ENCODE measurements at regions not wholly inside any gene's neighbourhood (a gene's known extent, or its start where the extent isn't known, plus 50 kb on each side); places are given as distances from the start of the nearest gene placed in this dataset.

- FAIRE-seq: no peak
- no peak for TF ChIP-seq CTCF (IDR thresholded peaks at IDR 0.05; ENCODE audit: insufficient read depth, low read length, severe bottlenecking)
Measured at GRCh38 chr6:167537816-167538215, 212.9 kb downstream of the TTLL2 start.

GRCh38 chr6:167538746-167539145 lies 213.9 kb downstream of the TTLL2 start:
- no peak for FAIRE-seq
- no peak overlapping the region for H3K4me3 ChIP-seq (ENCODE audit: low read depth, low read length)
- H3K27me3 ChIP-seq (ENCODE audit: control insufficient read depth, insufficient read depth, low read length): no peaks in the 10 kb centered on the region

More at GRCh38 chr6:167537816-167538215, 212.9 kb downstream of the TTLL2 start:
- H3K27me3 ChIP-seq (ENCODE audit: control insufficient read depth, insufficient read depth, low read length): no peaks in the 10 kb centered on the region
- H3K4me3 ChIP-seq (ENCODE audit: low read depth, low read length): no peak overlapping the region
- no peaks in the 10 kb centered on the region for H3K36me3 ChIP-seq (ENCODE audit: control insufficient read depth, insufficient read depth, low read length)
- DNase-seq (ENCODE audit: low read depth): no peak

GRCh38 chr6:167540796-167541195 lies 215.9 kb downstream of the TTLL2 start:
- DNase-seq (ENCODE audit: low read depth) (no peak), FAIRE-seq (no peak)
- no peak for TF ChIP-seq CTCF (IDR thresholded peaks at IDR 0.05; ENCODE audit: insufficient read depth, low read length, severe bottlenecking)
- Histone ChIP-seq H3K36me3 (ENCODE audit: control insufficient read depth, insufficient read depth, low read length) (no peaks in the 10 kb centered on the region), H3K4me3 (ENCODE audit: low read depth, low read length) (no peak overlapping the region), H3K27me3 (ENCODE audit: control insufficient read depth, insufficient read depth, low read length) (no peaks in the 10 kb centered on the region)

More at GRCh38 chr6:167538746-167539145, 213.9 kb downstream of the TTLL2 start:
- no peak for TF ChIP-seq CTCF (IDR thresholded peaks at IDR 0.05; ENCODE audit: insufficient read depth, low read length, severe bottlenecking)
- DNase-seq (ENCODE audit: low read depth): no peak
- no peaks in the 10 kb centered on the region for H3K36me3 ChIP-seq (ENCODE audit: control insufficient read depth, insufficient read depth, low read length)

- H3K4me3 ChIP-seq (ENCODE audit: low read depth, low read length): no peak overlapping the region
- DNase-seq (ENCODE audit: low read depth) (no peak), FAIRE-seq (no peak)
- no peaks in the 10 kb centered on the region for H3K27me3 ChIP-seq (ENCODE audit: control insufficient read depth, insufficient read depth, low read length)
- no peak for TF ChIP-seq CTCF (IDR thresholded peaks at IDR 0.05; ENCODE audit: insufficient read depth, low read length, severe bottlenecking)
- H3K36me3 ChIP-seq (ENCODE audit: control insufficient read depth, insufficient read depth, low read length): no peaks in the 10 kb centered on the region
Measured at GRCh38 chr6:167541544-167541943, 216.7 kb downstream of the TTLL2 start.

GRCh38 chr6:167543602-167544497 lies 219.0 kb downstream of the TTLL2 start:
- DNase-seq (ENCODE audit: low read depth): no peak
- H3K4me3 ChIP-seq (ENCODE audit: low read depth, low read length): no peak overlapping the region
- no peak for TF ChIP-seq CTCF (IDR thresholded peaks at IDR 0.05; ENCODE audit: insufficient read depth, low read length, severe bottlenecking)
- no peaks in the 10 kb centered on the region for H3K36me3 ChIP-seq (ENCODE audit: control insufficient read depth, insufficient read depth, low read length)
- no peaks in the 10 kb centered on the region for H3K27me3 ChIP-seq (ENCODE audit: control insufficient read depth, insufficient read depth, low read length)
- FAIRE-seq: no peak

Measured in bronchial epithelial cell (primary cell).